ENCODE measurements at regions not wholly inside any gene's neighbourhood (a gene's known extent, or its start where the extent isn't known, plus 50 kb on each side); places are given as distances from the start of the nearest gene placed in this dataset.

DNA sequence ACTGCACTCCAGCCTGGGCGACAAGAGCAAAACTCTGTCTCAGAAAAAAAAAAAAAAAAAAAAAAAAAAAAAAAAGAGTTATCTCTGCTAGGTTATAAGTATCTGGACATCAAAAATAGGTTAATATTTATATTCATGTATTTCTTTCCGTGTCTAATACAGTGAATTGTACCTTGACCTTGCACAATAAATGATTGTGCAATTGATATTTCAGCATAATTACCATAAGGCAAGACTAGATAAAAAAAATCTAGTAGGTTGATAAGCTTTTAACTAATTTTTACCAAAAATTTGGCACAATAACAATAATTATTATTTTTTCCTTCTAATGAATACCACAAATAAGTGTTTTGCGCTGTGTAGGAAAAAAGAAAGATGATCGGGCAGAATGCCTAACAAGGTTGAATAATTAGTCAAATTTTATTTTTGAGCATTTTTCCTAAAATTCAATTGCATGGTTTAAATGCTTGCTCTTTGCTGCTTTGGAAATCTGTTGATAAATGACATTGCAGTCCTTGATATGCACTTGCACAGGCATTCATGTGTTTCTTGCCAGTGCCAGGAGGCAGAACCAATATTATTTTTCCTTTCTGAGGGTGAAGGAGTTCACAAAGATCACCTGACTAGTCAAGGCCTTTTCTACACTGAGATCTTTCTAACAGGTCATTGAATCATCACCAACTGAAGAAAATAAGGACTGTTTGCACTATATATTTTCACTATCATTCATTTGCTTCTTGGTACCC is 127.5 kb downstream of the ARRDC3 start:
- TF ChIP-seq CTCF (IDR thresholded peaks at IDR 0.05; ENCODE audit: insufficient read depth, low read depth, low read length) (no peak), EZH2 (IDR thresholded peaks at IDR 0.05; ENCODE audit: insufficient read depth, low read length) (no peak)

Measured in astrocyte (in vitro differentiated cells and primary cell).